ENCODE measurements at regions not wholly inside any gene's neighbourhood (a gene's known extent, or its start where the extent isn't known, plus 50 kb on each side); places are given as distances from the start of the nearest gene placed in this dataset.

- DNase-seq (ENCODE audit: insufficient read length, low spot score) (no peak), FAIRE-seq (no peak)
Observed at GRCh38 chr12:14148489-14149270, 167.3 kb upstream of the GRIN2B start.

DNA sequence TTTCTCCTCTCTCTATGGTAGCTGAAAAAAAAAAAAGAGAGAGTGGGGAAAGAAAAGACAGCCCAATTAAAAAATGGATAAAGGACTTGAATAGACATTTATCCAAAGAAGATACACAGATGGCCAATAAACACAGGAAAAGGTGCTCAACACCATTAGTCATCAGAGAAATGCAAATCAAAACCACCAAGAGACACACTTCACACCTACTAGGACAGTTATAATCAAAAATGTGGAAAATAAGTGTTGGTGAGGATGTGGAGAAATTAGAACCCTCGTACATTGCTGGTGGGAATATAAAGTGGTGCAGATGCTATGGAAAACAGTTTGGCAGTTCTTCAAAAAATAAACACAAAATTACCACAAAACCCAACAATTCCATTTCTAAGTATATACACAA lies 172.4 kb upstream of the GRIN2B start:
- FAIRE-seq (no peak), DNase-seq (ENCODE audit: insufficient read length, low spot score) (no peak)

- DNase-seq (ENCODE audit: insufficient read length, low spot score) (no peak), FAIRE-seq (no peak)
Observed at GRCh38 chr12:14156606-14157005, 175.2 kb upstream of the GRIN2B start.

GRCh38 chr12:14157088-14157747 lies 175.8 kb upstream of the GRIN2B start:
- DNase-seq (ENCODE audit: insufficient read length, low spot score) = no peak
- FAIRE-seq = no peak

DNA sequence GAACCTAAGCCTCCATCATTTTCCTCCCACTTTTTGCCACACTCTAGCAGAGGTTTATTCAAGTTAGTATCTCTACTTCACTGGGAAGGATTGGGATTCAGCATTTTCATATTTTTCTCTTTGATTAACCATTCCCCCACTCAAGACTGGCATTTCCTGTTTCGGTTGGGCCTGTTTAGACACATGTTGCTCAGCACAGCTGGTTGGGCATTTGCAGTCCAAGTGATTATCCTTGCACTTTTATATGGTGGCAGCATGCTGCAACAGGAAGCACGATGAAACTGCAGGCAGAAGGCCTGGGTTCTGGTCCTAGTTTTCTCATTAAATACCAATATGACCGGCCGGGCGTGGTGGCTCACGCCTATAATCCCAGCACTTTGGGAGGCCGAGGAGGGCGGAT lies 182.9 kb upstream of the GRIN2B start:
- DNase-seq (ENCODE audit: insufficient read length, low spot score) = no peak
- FAIRE-seq = no peak

DNA sequence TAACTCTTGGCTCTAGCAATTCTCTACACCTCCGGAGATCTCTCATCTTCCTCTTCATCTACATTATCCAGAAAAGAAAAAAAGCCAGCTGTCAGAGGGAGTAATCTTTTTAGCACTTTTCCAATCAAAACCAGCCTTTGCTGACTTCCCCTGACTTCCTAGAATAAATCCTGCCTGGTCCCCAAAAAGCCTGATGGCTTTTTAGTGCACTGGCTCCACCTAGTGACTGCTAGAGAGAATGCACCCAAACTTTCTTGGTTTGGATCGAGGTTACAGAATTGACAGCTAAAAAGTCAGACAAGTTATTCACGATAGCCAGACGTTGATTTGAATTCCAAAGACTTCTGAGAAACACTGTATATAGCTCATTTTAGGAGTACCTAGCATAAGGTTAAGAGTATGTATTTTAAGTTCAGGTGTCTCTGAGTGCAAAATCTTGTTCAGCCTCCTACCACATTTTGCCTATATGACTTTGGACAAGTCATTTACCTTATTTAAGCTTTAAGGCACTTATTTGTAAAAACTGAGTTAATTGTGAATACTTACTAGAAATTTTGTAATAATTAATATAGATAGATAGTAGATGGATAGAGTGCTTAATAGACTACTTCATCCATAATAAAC lies 185.7 kb upstream of the GRIN2B start:
- FAIRE-seq (no peak), DNase-seq (ENCODE audit: insufficient read length, low spot score) (peak; percentile 43)

GRCh38 chr12:14169281-14169680 lies 187.9 kb upstream of the GRIN2B start:
- DNase-seq (ENCODE audit: insufficient read length, low spot score) = no peak
- no peak for FAIRE-seq

DNA sequence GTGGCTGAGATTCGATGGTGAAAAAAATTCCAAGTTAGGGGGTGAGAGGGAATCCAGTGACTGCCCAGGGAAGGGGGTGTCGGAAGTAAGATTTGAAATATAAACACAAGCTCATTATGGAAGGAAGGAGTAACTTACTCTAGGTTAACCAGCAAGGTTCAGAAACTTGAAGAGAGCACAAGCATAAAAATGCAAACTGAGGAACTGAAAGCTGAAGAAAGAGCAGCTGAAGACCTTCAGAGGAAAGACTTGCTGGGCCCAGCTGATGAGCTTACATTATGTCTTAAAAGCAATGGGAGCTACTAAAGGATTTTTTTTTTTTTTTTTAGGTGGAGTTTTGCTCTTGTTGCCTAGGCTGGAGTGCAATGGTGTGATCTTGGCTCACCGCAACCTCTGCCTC lies 189.7 kb upstream of the GRIN2B start:
- FAIRE-seq (no peak), DNase-seq (ENCODE audit: insufficient read length, low spot score) (no peak)

DNA sequence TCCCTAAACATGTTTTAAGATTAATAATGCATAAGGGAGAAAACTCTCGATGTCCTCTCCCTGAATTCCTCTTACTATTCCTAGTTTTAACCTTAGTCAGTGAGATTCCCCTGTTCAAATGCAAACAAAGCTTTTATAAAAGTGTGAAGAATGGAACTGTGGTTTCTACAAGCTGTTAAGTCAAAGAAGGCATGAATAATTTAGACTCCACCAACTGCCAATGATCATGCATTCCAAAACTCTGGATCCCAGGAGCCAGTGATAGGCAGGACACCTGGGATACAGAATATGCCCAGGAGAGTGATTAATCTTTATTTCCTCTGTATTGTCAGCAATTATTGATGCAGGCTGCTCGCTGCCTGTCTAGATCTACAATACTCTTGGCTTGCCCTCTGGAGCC lies 190.3 kb upstream of the ATF7IP start:
- DNase-seq (ENCODE audit: insufficient read length, low spot score) = no peak
- no peak for FAIRE-seq

DNA sequence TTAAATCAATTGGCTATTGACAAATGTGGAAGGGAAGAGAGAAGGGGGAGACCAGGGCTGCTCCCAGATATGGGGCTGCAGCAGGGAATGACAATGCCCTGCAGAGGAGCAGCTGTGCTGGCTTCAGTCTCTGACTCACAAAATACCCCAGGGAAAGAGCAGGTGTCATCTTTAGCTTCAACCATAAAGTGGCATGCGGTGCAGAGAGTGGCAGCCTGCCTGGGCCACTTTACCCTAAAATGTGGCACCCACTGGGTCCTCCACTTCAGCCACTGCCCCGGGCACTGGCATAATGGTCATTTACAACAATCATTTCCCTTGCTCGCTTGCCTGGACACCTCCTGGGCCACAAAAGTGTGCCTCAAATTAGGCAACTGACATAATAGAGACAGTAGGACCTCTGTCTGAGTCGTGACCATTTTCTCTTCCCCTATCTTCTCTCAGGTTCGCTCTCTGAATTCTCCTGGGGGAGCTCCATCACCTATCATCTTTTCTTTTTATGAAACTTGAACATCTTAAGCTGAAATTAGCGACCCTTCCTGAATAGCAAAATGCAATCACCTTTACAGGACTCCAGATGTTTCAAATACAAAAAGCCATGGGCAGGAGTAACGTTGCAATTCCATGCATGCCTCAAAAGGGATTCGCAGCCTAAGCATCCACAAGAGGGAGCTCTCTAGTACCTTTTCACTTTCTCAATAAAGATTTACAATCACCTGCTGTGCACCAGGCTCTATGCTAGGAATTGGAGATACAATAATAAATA lies 179.9 kb upstream of the ATF7IP start:
- FAIRE-seq = no peak

DNA sequence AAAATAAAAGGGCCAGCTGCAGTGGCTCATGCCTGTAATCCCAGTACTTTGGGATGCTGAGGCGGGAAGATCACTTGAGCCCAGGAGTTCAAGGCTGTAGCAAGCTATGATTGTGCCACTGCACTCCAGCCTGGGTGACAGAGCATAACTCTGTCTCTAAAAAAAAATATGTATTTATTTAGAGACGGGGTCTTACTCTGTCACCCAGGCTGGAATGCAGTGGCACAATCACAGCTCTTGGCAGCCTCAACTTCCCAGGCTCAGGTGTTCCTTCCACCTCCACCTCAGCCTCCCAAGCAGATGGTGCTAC lies 179.3 kb upstream of the ATF7IP start:
- FAIRE-seq = no peak
- no peak for DNase-seq (ENCODE audit: insufficient read length, low spot score)

More for the DNA sequence above, 179.9 kb upstream of the ATF7IP start:
- DNase-seq (ENCODE audit: insufficient read length, low spot score) = peak; percentile 35

GRCh38 chr12:14187002-14187401 lies 178.5 kb upstream of the ATF7IP start:
- no peak for FAIRE-seq

DNA sequence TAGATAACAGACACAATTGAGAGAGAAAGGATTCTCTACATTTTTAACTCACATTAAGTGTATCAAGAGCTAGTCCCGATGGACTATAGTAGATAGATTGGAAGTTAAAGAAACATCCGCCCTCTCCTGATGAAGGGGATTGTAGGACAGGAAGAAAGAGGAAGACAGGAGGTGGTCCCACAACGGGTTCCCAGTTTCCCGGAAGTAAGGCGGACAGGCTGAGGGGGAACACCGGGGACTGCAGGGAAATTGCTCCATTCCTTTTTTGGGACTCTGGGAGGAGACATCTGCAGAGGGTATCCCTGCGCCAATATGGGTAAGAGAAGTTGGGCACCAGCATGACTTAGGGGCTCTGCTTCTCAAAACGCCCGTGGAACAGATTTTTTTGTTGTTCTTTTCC lies 177.5 kb upstream of the ATF7IP start:
- no peak for FAIRE-seq
- DNase-seq (ENCODE audit: insufficient read length, low spot score) = no peak

More at GRCh38 chr12:14187002-14187401, 178.5 kb upstream of the ATF7IP start:
- no peak for DNase-seq (ENCODE audit: insufficient read length, low spot score)

DNA sequence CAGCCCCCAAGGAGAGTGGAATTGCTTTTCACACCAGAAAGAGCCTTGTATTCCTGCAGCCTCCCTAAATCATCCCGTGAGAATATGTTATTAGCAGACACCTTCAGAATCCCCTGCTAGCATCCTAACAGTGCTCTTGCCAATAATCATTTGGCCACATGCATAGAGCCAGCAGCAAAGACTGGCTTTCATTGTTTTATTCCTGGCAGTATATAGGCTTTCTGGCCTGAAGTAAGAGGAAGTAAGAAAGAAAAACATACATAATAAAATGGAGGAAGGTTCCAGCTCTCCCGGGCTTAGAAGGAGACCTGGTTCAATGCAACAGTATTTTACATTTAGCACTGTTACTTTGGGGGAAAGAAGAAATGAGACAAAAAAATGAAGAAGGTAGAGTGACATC lies 176.7 kb upstream of the ATF7IP start:
- FAIRE-seq (no peak), DNase-seq (ENCODE audit: insufficient read length, low spot score) (no peak)

DNA sequence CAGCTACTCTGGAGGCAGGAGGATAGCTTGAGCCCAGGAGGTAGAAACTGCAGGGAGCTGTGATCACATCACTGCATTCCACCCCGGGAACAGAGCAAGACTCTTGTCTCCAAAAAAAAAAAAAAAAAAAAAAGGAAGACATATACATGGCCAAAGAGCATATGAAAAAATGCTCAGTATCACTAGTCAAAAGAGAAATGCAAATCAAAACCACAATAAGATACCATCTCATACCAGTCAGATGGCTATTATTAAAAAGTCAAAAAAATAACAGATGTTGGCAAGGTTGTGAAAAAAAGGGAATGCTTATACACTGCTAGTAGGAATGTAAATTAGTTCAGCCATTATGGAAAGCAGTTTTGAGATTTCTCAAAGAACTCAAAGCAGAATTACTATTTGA lies 174.8 kb upstream of the ATF7IP start:
- FAIRE-seq (no peak), DNase-seq (ENCODE audit: insufficient read length, low spot score) (no peak)

DNA sequence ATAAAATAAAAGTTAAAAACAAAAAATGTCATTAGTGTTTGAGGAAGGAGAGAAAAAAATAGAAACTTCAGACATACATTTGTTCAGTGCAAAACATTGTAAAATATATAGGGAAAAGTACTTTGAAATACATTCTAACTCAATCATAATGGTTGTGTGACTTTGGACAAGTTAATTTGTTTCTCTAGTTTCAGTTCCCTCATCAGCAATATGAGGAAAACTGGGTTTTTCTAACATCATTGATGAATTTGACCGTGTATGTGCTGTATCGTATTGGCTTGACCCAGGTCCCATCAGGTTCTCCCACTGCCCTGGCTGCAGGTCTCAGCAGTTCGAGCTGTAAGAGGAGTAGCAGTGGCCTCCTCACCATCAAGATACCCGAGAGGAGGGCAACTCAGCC lies 173.9 kb upstream of the ATF7IP start:
- DNase-seq (ENCODE audit: insufficient read length, low spot score) = no peak
- FAIRE-seq = no peak

DNA sequence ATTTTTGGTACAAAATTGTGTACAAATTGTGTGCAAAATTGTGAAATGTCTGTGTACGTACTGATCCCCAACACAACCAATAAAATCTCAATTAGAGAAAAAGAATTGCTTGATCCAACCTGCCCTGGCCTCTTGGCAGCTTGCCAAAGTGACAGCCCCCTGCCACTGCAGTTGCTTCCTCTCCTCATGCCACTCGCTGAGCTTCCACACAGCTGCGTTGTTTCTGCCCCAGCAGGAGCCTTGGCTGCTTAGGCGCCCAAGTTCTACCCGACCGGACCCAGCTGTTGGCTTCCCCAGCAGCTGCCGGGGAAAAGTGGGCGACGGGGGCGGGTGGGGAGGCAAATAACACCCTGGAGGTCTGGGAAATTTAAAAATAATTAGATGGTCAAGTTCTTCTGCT lies 171.8 kb upstream of the ATF7IP start:
- DNase-seq (ENCODE audit: insufficient read length, low spot score) (no peak), FAIRE-seq (no peak)

DNA sequence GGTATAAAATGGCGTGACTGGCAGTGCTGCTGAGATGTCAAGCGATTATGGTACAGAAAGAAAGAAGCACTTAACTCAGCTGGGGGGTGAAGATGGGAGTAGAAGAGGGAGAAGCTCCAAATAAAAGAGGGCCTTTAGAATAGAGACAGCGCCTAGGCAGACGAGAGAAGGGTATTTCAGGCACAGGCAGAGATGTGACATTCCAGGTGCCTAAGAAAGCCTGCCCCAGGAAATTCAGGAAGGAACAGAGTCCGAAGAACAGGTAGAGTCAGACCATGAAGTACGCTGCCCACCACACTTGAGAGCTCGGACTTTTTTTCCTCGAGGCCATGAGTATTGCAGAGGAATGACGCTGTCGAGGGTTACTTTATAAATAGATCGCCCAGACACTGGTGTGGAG lies 170.9 kb upstream of the ATF7IP start:
- DNase-seq (ENCODE audit: insufficient read length, low spot score) (no peak), FAIRE-seq (no peak)

GRCh38 chr12:14199455-14200198 lies 165.9 kb upstream of the ATF7IP start:
- DNase-seq (ENCODE audit: insufficient read length, low spot score) = no peak
- no peak for FAIRE-seq

DNA sequence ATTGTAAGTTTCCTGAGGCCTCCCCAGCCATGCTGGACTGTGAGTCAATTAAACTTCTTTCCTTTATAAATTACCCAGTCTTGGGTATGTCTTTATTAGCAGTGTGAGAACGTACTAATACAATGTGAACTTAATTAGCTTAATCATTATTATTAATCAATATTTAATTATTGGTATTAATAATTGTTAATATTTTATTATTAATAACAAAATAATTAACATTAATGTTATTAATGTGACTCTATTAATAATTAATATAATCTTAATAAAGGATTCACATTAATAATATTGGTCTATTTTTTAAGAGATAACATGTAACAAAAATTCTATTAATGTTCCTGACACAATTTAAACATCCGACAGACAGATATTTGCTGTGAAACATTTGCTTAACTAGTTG lies 164.9 kb upstream of the ATF7IP start:
- FAIRE-seq (no peak), DNase-seq (ENCODE audit: insufficient read length, low spot score) (no peak)

DNA sequence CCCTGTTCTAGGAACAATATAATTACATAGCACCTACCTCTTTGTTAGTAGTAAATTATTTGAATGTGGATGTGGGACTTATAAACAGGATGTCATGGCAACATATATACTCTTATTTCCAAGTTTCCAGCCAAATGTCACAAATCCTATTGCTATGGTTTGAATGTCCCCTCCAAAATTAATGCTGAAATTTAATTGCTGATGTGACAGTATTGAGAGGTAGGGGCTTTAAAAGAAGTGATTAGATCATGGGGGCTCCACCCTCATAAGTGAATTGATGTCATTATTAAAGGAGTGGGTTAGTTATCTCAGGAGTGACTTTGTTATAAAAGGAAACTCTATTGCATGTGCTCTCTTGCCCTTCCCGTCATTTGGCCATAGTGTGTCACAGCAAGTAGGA lies 164.2 kb upstream of the ATF7IP start:
- FAIRE-seq (no peak), DNase-seq (ENCODE audit: insufficient read length, low spot score) (no peak)

All from HTR-8/SVneo (cell line).